HepG2 (cell line): ENCODE measurements at regions not wholly inside any gene's neighbourhood (a gene's known extent, or its start where the extent isn't known, plus 50 kb on each side); places are given as distances from the start of the nearest gene placed in this dataset.

ENCODE experiments used
- ATAC-seq: fragments of 200-7000 bp; cut with Tn5 transposase; 3 replicates; pipeline ENCODE4 v1.9.1; 2020; ENCODE audit warnings: mild to moderate bottlenecking, moderate library complexity
- BruUV-seq: library from RNA; stranded (reverse); fragments of 400-500 nt; replicated peaks from 2 replicates; lab custom pipeline; 2021; lab: Mats Ljungman, UMichigan
- CTCF ChIA-PET: fragments of 300-600 bp; formaldehyde crosslinking; extraction: SDS; loops from one replicate; lab custom pipeline; 2021; ENCODE audit warnings: low total read pairs, inconsistent platforms, low intra/inter-chr PET ratio; lab: Yijun Ruan, JAX
- POLR2A ChIA-PET: fragments of 350-600 bp; sonication (Branson Sonifier 250); formaldehyde crosslinking; loops from one replicate; lab custom pipeline; 2020; ENCODE audit warnings: antibody characterized with exemption, inconsistent platforms; lab: Yijun Ruan, JAX
- DNase-seq: peaks from one replicate; pipeline ENCODE4 v3.0.0-alpha.2; 2015; ENCODE audit warnings: low spot score
- FAIRE-seq: peaks from 3 replicates; lab custom pipeline; 2011; peaks lifted over from hg19 to GRCh38; lab: Jason Lieb, UNC
- H2AFZ ChIP-seq: one replicate; pipeline ENCODE4 v1.6.1; 2011; ENCODE audit warnings: low read length, inconsistent platforms
- H3K27ac ChIP-seq: fragments of 300-600 bp; 3 replicates; pipeline ENCODE4 v1.8.0; 2011; ENCODE audit warnings: mixed run types, mild to moderate bottlenecking, mixed read lengths, low read length, inconsistent platforms; ENCODE audit not compliant: insufficient read depth; ENCODE audit errors: extremely low read length
- H3K27me3 ChIP-seq, 2 experiments: fragments of 200-600 bp in 1 of 2; 2 replicates in 1 of 2; 3 replicates in 1 of 2; pipeline versions ENCODE4 v1.6.0 to v1.8.0; 2011; ENCODE audit warnings: low read length in 2 of 2, mild to moderate bottlenecking in 2 of 2, moderate library complexity in 2 of 2, inconsistent platforms in 1 of 2; ENCODE audit not compliant: insufficient read depth in 2 of 2, control insufficient read depth in 1 of 2
- H3K36me3 ChIP-seq, 2 experiments: fragments of 200-600 bp in 1 of 2; replicated peaks in 1 of 2; 2 replicates in 1 of 2; 3 replicates in 1 of 2; pipeline versions ENCODE4 v1.5.1 to v1.8.0; 2011; ENCODE audit warnings: low read length in 2 of 2, inconsistent platforms in 1 of 2; ENCODE audit not compliant: insufficient read depth in 2 of 2, control insufficient read depth in 1 of 2
- H3K4me1 ChIP-seq: 2 replicates; pipeline ENCODE4 v1.5.1; 2012; ENCODE audit warnings: low read length, inconsistent platforms; ENCODE audit not compliant: insufficient read depth
- H3K4me2 ChIP-seq: 2 replicates; pipeline ENCODE4 v1.6.0; 2011; ENCODE audit warnings: low read depth, low read length, inconsistent platforms
- H3K4me3 ChIP-seq, 3 experiments: fragments of 200-600 bp in 1 of 3; sonication (generic), shearing (Covaris generic) in 1 of 3; replicated peaks in 1 of 3; 2 replicates each; pipeline ENCODE4 v1.5.1; 2011 to 2016; ENCODE audit warnings: low read length in 3 of 3, inconsistent platforms in 2 of 3, low read depth in 2 of 3, mild to moderate bottlenecking in 2 of 3, control low read depth in 1 of 3, mixed read lengths in 1 of 3; ENCODE audit not compliant: insufficient read depth in 1 of 3
- H3K79me2 ChIP-seq: one replicate; pipeline ENCODE4 v1.6.1; 2011; ENCODE audit warnings: low read length, inconsistent platforms; ENCODE audit not compliant: insufficient read depth
- H3K9ac ChIP-seq: 2 replicates; pipeline ENCODE4 v1.6.0; 2011; ENCODE audit warnings: mild to moderate bottlenecking, low read depth, low read length, inconsistent platforms; ENCODE audit not compliant: insufficient read depth
- H3K9me3 ChIP-seq: 2 replicates; pipeline ENCODE4 v1.5.1; 2012; ENCODE audit warnings: mild to moderate bottlenecking, low read length
- H4K20me1 ChIP-seq: 2 replicates; pipeline ENCODE4 v1.6.0; 2011; ENCODE audit warnings: inconsistent platforms, mild to moderate bottlenecking, low read length, moderate library complexity; ENCODE audit not compliant: insufficient read depth
- BATF2 ChIP-seq: sonication (generic); formaldehyde crosslinking; IDR thresholded peaks from 2 replicates; pipeline ENCODE4 v1.8.0; 2022; ENCODE audit warnings: mild to moderate bottlenecking, missing genetic modification reagents, moderate library complexity
- EP300 ChIP-seq, 3 experiments: sonication (generic) in 1 of 3; formaldehyde crosslinking in 1 of 3; IDR thresholded peaks; 2 replicates each; pipeline versions ENCODE4 v1.5.1 to v1.6.1; 2011 to 2020; ENCODE audit warnings: low read depth in 2 of 3, low read length in 2 of 3, borderline replicate concordance in 1 of 3, improper control_type of control experiment in 1 of 3, mild to moderate bottlenecking in 1 of 3, missing genetic modification reagents in 1 of 3, moderate library complexity in 1 of 3
- ETV6 ChIP-seq: sonication (generic); formaldehyde crosslinking; conservative IDR thresholded peaks from 2 replicates; pipeline ENCODE4 v1.4.0; 2020; ENCODE audit warnings: missing genetic modification reagents
- EZH2 ChIP-seq: conservative IDR thresholded peaks from 2 replicates; pipeline ENCODE4 v1.6.1; 2012; ENCODE audit warnings: mild to moderate bottlenecking, low read depth, low read length, moderate library complexity
- FOXK2 ChIP-seq: fragments of 450-650 bp; IDR thresholded peaks from 2 replicates; pipeline ENCODE4 v1.6.1; 2016
- GMEB2 ChIP-seq: IDR thresholded peaks from 2 replicates; pipeline ENCODE4 v1.6.1; 2016; ENCODE audit warnings: missing biosample characterization, missing genetic modification reagents, low read depth
- GPN1 ChIP-seq: sonication (generic); formaldehyde crosslinking; IDR thresholded peaks from 2 replicates; pipeline ENCODE4 v1.5.1; 2020; ENCODE audit warnings: missing genetic modification reagents, borderline replicate concordance
- MIER2 ChIP-seq: IDR thresholded peaks from 2 replicates; pipeline ENCODE4 v1.6.1; 2016; ENCODE audit warnings: missing biosample characterization, missing genetic modification reagents
- RNF219 ChIP-seq: sonication (generic); formaldehyde crosslinking; IDR thresholded peaks from 2 replicates; pipeline ENCODE4 v1.5.0; 2020; ENCODE audit warnings: mild to moderate bottlenecking, missing genetic modification reagents
- SAFB2 ChIP-seq: sonication (generic); formaldehyde crosslinking; IDR thresholded peaks from 2 replicates; pipeline ENCODE4 v1.5.1; 2020; ENCODE audit warnings: missing genetic modification reagents, low read depth, mild to moderate bottlenecking, borderline replicate concordance
- SIN3B ChIP-seq: fragments of 150-350 bp; IDR thresholded peaks from 2 replicates; pipeline ENCODE4 v1.6.1; 2014; ENCODE audit warnings: low read length
- ZBTB7A ChIP-seq: sonication (generic); formaldehyde crosslinking; IDR thresholded peaks from 2 replicates; pipeline ENCODE4 v1.8.0; 2022; ENCODE audit warnings: mild to moderate bottlenecking, missing genetic modification reagents
- ZFP62 ChIP-seq: sonication (generic); formaldehyde crosslinking; IDR thresholded peaks from 2 replicates; pipeline ENCODE4 v1.4.0; 2020; ENCODE audit warnings: missing genetic modification reagents
- ZNF616 ChIP-seq: sonication (generic); formaldehyde crosslinking; IDR thresholded peaks from 2 replicates; pipeline ENCODE4 v1.5.0; 2020; ENCODE audit warnings: low read depth, mild to moderate bottlenecking, missing genetic modification reagents
- ZNF775 ChIP-seq: sonication (generic); formaldehyde crosslinking; IDR thresholded peaks from 2 replicates; pipeline ENCODE4 v1.4.0; 2020; ENCODE audit warnings: missing genetic modification reagents, mild to moderate bottlenecking, moderate library complexity, borderline replicate concordance
- ZNF784 ChIP-seq: sonication (generic); formaldehyde crosslinking; IDR thresholded peaks from 2 replicates; pipeline ENCODE4 v1.5.1; 2020; ENCODE audit warnings: missing genetic modification reagents, mild to moderate bottlenecking, borderline replicate concordance
- ZSCAN30 ChIP-seq: sonication (generic); formaldehyde crosslinking; IDR thresholded peaks from 2 replicates; pipeline ENCODE4 v1.5.0; 2020; ENCODE audit warnings: mild to moderate bottlenecking, missing genetic modification reagents
- WGBS: methylation state at CpG from one replicate; pipeline ENCODE4 v1.1.6; 2017; ENCODE audit warnings: low lambda C conversion rate; 5-methylcytosine and 5-hydroxymethylcytosine counted together
- in situ Hi-C: cut with HindIII; loops from 2 replicates; pipeline ENCODE4 v1.10.0; 2017; ENCODE audit warnings: low pct_unique_long_range_greater_than_20kb; ENCODE audit not compliant: extremely low pct_ligation_motif_present
- intact Hi-C: fragments of 100-400 bp; cut with micrococcal nuclease; formaldehyde crosslinking; loops from one replicate; pipeline ENCODE4 v1.10.0; 2022; ENCODE audit not compliant: unreplicated experiment
- TF ChIP-seq, protein P1 (sequence below): IDR thresholded peaks from 2 replicates; pipeline ENCODE4 v1.6.1; 2016; ENCODE audit warnings: mild to moderate bottlenecking, missing biosample characterization, missing genetic modification reagents

DNA sequence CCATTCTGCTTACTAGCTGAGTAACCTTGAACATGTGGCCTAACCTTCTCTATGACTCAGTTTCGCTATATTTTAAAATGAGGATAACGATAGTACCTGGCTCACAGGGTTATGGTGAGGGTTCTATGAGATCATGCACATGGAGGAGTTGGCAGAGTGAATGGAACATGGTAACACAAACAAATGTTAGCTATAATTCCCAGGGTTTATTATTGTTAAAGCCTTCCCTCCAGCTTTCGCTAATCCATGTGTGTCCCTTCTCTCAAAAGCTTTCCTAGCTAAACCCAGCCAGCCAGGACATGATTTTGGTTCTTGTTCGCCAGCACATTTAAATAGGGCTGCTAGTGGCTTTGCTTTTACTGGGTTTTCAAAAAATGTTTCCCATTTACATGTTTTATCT lies 361.0 kb upstream of the NFE2L3 start (continued):
- TF ChIP-seq ZNF616 (CRISPR knock-in tag) (no peak), EZH2 (no peak), ZNF784 (CRISPR knock-in tag) (no peak), SAFB2 (CRISPR knock-in tag) (no peak), ZBTB7A (CRISPR knock-in tag) (no peak), ZNF775 (CRISPR knock-in tag) (no peak), ZSCAN30 (CRISPR knock-in tag) (no peak), ETV6 (no peak), GMEB2 (CRISPR knock-in tag) (no peak), ZFP62 (CRISPR knock-in tag) (no peak), SIN3B (no peak)

GRCh38 chr7:25792586-25792985 lies 359.4 kb upstream of the NFE2L3 start:
- Histone ChIP-seq H3K4me2 (no peak overlapping the region), H3K9me3 (no peaks in the 10 kb centered on the region), H4K20me1 (no peaks in the 10 kb centered on the region), H3K9ac (no peak overlapping the region), H3K4me1 (no peaks in the 10 kb centered on the region), H3K27ac (no peak overlapping the region), H3K4me3 (no peak overlapping the region), H3K27me3 (peaks cover 0 to 9% of the 10 kb centered on the region in 2 experiments; a peak in 1 of 5 replicates), H2AFZ (no peak overlapping the region), H3K79me2 (no peaks in the 10 kb centered on the region), H3K36me3 (no peaks in the 10 kb centered on the region)
- ChIA-PET CTCF (no interaction called here), POLR2A (no interaction called here)
- in situ Hi-C loops: no loop called here
- no TSS peak for BruUV-seq
- WGBS: 37% methylated on average over 8 of the region's 8 CpGs
- ATAC-seq (no peak), FAIRE-seq (no peak), DNase-seq (no peak)
- intact Hi-C loops: no loop called here
- no peak for TF ChIP-seq MIER2 (CRISPR knock-in tag)
- TF ChIP-seq, protein P1, sequence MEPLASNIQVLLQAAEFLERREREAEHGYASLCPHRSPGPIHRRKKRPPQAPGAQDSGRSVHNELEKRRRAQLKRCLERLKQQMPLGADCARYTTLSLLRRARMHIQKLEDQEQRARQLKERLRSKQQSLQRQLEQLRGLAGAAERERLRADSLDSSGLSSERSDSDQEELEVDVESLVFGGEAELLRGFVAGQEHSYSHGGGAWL (CRISPR knock-in tag): no peak
- TF ChIP-seq GPN1: no peak
- TF ChIP-seq BATF2 (CRISPR knock-in tag): no peak
- no peak for TF ChIP-seq FOXK2
- no peak for TF ChIP-seq RNF219 (CRISPR knock-in tag)
- no peak for TF ChIP-seq EP300 (IDR thresholded peaks at IDR 0.05; ENCODE audit: low read depth in 2 of 2, low read length in 2 of 2)
- TF ChIP-seq EP300 (CRISPR knock-in tag; IDR thresholded peaks at IDR 0.05; ENCODE audit: borderline replicate concordance): no peak
